Bronchial epithelial cell (primary cell): ENCODE measurements at regions not wholly inside any gene's neighbourhood (a gene's known extent, or its start where the extent isn't known, plus 50 kb on each side); places are given as distances from the start of the nearest gene placed in this dataset.
A peak's percentile ranks its signal among the peaks of the same experiment; 100 is the strongest.

Experiments used
- DNase-seq: peaks from one replicate; pipeline ENCODE4 v3.0.0-alpha.2; 2010; ENCODE audit warnings: low read depth
- FAIRE-seq: peaks from 2 replicates; lab custom pipeline; 2011; peaks lifted over from hg19 to GRCh38; lab: Jason Lieb, UNC
- H3K27me3 ChIP-seq: 2 replicates; pipeline ENCODE4 v1.5.1; 2011; ENCODE audit warnings: low read length; ENCODE audit not compliant: control insufficient read depth, insufficient read depth
- H3K36me3 ChIP-seq: 2 replicates; pipeline ENCODE4 v1.5.1; 2011; ENCODE audit warnings: low read length; ENCODE audit not compliant: control insufficient read depth, insufficient read depth
- H3K4me3 ChIP-seq: 2 replicates; pipeline ENCODE4 v1.5.1; 2011; ENCODE audit warnings: mild to moderate bottlenecking, low read depth, low read length, control low read depth
- CTCF ChIP-seq: IDR thresholded peaks from 2 replicates; pipeline ENCODE4 v1.5.1; 2011; ENCODE audit warnings: mild to moderate bottlenecking, moderate library complexity, low read length, control low read depth, inconsistent platforms; ENCODE audit not compliant: insufficient read depth, severe bottlenecking

GRCh38 chr5:9776525-9776924 is 146.4 kb upstream of the TAS2R1 start:
- H3K27me3 ChIP-seq, result no peaks in the 10 kb centered on the region
- no peak for TF ChIP-seq CTCF
- DNase-seq (peak; percentile 58), FAIRE-seq (no peak)
- H3K4me3 ChIP-seq, result no peak overlapping the region
- no peaks in the 10 kb centered on the region for H3K36me3 ChIP-seq

- H3K4me3 ChIP-seq, result no peak overlapping the region
- DNase-seq (peak; percentile 4), FAIRE-seq (peak; percentile 13)
- no peak for TF ChIP-seq CTCF
- H3K36me3 ChIP-seq, result no peaks in the 10 kb centered on the region
- H3K27me3 ChIP-seq, result no peaks in the 10 kb centered on the region
These were observed 145.2 kb upstream of the TAS2R1 start for GRCh38 chr5:9775339-9775738.

- Histone ChIP-seq H3K4me3 (no peak overlapping the region), H3K36me3 (no peaks in the 10 kb centered on the region), H3K27me3 (no peaks in the 10 kb centered on the region)
- no peak for TF ChIP-seq CTCF
- DNase-seq, result peak; percentile 41
- peak; percentile 73 for FAIRE-seq
These were observed 144.4 kb upstream of the TAS2R1 start for GRCh38 chr5:9774472-9775079.

GRCh38 chr5:9771079-9771478 is 140.9 kb upstream of the TAS2R1 start:
- no peak overlapping the region for H3K4me3 ChIP-seq
- FAIRE-seq (no peak), DNase-seq (no peak)
- no peak for TF ChIP-seq CTCF
- no peaks in the 10 kb centered on the region for H3K36me3 ChIP-seq
- H3K27me3 ChIP-seq, result no peaks in the 10 kb centered on the region

- no peak for FAIRE-seq
- H3K4me3 ChIP-seq, result no peak overlapping the region
- peak; percentile 50 for DNase-seq
- no peaks in the 10 kb centered on the region for H3K27me3 ChIP-seq
- TF ChIP-seq CTCF, result no peak
- H3K36me3 ChIP-seq, result no peaks in the 10 kb centered on the region
These were observed 136.4 kb upstream of the TAS2R1 start for GRCh38 chr5:9766581-9766980.
